Activated CD4-positive, alpha-beta T cell treated with anti-CD3 and anti-CD28 coated beads for 48 hours (primary cell): ENCODE measurements at regions not wholly inside any gene's neighbourhood (a gene's known extent, or its start where the extent isn't known, plus 50 kb on each side); places are given as distances from the start of the nearest gene placed in this dataset.
"Not testable (repeated sequence)": the region's sequence is repeated elsewhere in the genome, so short reads cannot be mapped to it uniquely, and the experiment has no call there.

Source experiments
- DNase-seq: peaks from one replicate; pipeline ENCODE4 v3.0.0-alpha.2; 2020

DNA sequence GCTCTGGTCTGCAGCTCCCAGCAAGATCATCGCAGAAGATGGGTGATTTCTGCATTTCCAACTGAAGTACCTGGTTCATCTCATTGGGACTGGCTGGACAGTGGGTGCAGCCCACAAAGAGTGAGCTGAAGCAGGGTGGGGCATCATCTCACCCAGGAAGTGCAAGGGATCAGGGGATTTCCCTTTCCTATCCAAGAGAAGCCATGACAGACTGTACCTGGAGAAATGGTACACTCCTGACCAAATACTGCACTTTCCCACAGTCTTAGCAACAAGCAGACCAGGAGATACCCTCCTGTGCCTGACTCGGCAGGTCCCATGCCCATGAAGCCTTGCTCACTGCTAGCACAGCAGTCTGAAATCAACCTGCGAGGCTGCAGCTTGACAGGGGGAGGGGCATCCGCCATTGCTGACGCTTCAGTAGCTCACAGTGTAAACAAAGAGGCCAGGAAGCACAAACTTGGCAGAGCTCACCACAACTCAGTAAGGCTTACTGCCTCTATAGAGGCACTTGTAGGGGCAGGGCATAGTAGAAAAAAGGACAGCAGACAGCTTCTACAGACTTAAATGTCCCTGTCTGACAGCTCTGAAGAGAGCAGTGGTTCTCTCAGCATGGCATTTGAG lies 60.5 kb downstream of the AREG start:
- DNase-seq = not testable (repeated sequence)

DNA sequence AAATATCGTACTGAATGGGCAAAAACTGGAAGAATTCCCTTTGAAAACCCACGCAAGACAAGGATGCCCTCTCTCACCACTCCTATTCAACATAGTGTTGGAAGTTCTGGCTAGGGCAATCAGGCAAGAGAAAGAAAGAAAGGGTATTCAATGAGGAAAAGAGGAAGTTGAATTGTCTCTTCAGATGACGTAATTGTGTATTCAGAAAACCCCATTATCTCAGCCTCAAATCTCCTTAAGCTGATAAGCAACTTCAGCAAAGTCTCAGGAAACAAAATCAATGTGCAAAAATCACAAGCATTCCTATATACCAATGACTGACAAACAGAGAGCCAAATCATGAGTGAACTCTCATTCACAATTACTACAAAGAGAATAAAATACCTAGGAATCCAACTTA lies 64.4 kb downstream of the AREG start:
- DNase-seq = not testable (repeated sequence)

GRCh38 chr4:74516303-74516702 lies 71.4 kb downstream of the AREG start:
- no peak for DNase-seq

GRCh38 chr4:74517996-74518395 lies 73.1 kb downstream of the AREG start:
- no peak for DNase-seq

- no peak for DNase-seq
Measured at GRCh38 chr4:74522251-74522991, 77.5 kb downstream of the AREG start.

- no peak for DNase-seq
Measured at GRCh38 chr4:74523096-74523495, 78.2 kb downstream of the AREG start.

DNA sequence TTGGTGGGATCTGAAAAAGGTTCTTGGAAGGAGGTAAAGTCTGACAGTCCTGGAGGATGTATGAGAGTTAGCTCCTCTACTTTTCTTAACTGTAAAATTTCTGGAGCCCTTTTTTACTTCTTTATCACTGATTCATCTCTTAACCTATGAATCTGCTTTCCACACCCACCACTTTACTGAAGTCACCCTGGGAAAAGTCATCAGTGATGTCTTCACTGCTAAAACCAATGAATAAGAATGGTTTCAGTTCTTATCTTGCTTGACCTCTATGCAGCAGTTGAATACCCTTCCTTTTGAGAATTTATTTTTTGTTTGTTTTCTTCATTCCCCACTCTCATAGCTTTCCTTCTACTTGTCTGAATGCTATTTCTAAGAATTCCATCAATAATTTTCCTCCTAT lies 80.0 kb downstream of the AREG start:
- DNase-seq = no peak

GRCh38 chr4:74527049-74527448 lies 82.1 kb downstream of the AREG start:
- DNase-seq = no peak

DNA sequence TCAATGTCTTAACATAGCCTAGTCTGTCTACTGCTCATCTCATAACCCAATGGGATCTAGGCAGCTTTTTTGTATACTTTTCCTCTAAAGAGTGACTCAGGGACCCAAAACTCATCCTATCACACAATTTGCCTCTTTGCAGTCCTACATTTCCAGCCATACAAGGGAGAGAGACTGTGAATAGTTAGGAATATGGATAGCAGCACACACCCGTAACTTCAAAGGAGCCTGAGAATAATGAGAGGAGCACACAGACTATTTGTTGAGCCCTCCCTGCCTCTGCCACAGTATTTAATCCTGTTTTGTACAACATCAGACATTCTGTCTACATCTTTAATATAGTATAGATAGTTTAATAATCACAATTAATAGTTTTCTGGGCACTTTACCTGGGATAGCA lies 83.2 kb downstream of the AREG start:
- no peak for DNase-seq

- no peak for DNase-seq
Measured at GRCh38 chr4:74529284-74530041, 84.5 kb downstream of the AREG start.

GRCh38 chr4:74531963-74532794 lies 87.2 kb downstream of the AREG start:
- peak; percentile 7 for DNase-seq

DNA sequence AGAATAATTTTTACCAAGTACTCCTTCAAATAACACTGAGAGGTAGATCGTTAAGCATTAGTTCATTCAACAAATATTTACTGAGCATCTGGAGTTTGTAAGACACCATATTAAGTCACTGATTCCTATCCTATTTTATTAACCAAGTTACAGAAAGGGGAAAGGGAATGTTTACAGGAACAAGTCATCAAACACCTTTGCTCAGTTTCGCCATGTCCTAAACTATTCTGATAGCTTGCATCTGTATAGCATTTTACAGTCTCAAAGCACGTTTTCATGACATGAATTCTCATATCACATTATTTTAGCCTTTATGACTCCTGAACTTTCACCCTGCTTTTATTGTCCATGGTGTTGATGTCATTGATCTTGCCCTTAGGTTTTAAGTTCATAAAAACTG lies 89.2 kb downstream of the AREG start:
- DNase-seq = no peak

- DNase-seq = no peak
Measured at GRCh38 chr4:74534936-74535335, 90.0 kb downstream of the AREG start.

DNA sequence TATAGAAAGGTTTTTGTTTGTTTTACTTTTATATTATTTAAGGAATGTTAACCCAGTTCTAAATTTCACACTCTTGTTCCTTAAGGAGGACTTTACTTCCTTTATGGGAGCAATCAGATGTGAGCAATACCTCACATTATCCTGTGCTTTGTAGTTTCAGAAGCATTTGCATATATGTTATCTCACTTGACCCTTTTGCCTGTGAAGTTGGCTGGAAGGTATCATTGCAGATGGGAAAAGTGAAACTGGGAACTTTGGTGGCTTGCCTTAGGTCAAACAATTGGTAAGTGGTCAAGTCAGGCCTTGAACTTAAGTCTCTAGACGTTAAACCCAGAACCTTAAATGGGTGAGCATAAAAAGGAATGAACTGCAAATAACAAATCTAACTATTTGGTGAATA lies 90.6 kb downstream of the AREG start:
- no peak for DNase-seq

DNA sequence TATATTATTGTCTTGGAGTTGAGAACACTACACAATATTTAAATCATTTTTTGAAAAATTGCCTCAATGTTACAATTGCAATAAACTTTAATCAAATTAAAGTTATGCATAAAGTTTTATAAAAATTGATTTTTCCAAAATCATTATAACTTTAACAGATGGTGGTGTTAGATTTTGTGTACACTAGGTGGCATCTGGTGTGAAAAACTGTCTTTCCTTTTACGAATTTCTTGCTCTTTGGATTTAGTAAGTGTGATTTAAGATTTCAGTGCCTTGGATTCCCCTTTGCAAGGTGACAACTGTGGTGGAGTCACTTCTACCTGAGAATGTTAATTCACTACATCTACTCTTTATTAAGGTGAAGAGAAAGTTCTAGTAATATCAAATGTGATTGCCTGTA lies 91.6 kb downstream of the AREG start:
- no peak for DNase-seq

DNA sequence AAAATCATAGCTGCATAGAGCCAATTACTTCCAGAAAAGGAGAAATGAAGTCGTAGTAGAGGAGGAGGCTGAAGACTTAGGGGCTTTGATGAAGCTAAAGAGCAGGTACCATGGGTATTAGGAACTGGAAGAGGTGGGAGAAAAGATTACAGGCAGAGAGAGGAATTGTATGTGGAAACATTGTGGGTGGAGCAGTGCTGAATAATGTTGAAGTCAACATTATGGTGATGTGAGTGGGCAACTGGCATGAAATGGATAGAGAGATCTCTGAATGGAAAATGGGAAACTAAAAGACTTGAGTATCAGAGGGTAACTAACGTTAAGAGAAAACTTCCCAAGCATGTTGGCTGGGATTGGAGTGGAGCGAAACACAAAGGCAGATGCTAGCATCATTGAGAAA lies 92.5 kb downstream of the AREG start:
- no peak for DNase-seq

DNA sequence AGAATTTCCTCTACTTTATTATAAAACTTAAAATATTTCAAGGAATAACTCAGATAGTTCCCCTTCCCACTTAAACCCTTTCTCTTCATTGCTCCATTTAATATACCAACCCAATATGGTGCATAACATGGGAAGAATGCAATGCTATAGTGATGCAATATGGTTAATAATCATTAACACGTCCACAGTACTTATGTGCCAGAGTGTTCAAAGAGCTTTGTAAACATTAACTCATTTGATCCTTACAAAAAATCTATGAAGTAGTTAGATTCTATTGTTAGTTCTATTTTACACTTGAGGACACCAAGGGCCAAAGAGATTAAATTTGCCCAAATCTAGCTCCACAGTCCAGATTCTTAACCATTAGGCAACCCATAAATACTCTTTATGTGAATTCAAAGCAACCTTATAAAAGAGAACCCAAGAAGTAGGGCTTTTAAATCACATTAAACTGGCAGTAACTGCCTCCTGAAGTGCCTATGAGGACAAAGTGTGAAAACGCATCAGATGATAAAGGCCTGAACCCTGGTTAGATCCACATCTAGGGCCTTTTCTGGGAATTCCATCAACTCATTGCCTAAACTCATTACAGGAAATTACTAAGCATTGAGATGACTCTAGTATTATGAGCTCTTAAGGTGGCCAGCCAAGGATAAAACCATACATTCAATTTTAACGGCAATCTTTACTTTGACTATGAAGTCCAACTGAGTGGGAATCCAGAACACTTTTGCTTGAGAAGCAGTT lies 94.3 kb downstream of the AREG start:
- DNase-seq = no peak

GRCh38 chr4:74540193-74540592 lies 95.3 kb downstream of the AREG start:
- no peak for DNase-seq

- no peak for DNase-seq
Measured at GRCh38 chr4:74541667-74542066, 96.7 kb downstream of the AREG start.

DNA sequence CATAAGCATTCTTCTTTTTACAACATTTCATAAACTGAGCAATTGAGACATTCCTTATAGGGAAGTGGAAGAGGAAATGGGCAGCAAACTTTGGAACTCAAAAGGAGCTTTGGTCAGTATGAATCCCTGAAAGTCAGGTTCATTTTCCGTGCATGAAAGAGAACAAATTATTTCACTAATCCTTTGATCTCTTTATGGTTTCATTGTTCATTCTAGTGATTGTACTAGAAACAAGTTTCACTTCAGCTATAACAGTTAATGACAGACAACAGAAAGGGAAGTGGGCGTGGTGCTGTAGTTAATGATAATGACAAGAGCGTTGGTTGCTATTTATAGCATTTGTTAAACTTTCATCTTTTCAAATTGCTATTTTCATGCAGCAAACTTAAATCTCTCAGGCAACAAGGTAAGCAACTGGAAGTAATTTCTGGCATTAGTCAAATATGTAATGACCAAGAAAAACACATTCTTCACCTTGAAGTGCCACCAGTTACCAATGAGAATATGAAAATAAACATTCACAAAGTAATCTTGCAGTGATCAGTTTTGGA lies 98.4 kb downstream of the AREG start:
- no peak for DNase-seq

DNA sequence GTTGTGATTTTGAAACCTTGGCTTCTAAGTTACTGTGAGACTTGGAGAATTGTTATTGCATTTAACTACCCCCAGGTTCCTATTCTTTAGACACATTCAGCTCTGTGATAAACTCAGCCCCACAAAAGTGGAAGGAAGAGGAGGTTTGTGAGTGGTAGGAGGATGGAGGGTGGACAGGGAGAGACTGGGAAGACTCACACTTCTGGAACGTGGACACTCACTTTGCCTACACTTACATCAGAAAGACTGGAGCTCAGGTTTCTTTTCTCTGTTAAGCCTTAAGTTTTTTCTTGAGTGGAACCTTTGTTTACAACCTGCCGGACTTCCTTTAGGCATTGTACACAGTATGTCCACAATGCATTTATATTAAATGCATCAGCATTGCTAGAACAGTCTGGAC lies 99.0 kb downstream of the AREG start:
- DNase-seq = no peak
